Liver (tissue), 8 donors: ENCODE measurements at regions not wholly inside any gene's neighbourhood (a gene's known extent, or its start where the extent isn't known, plus 50 kb on each side); places are given as distances from the start of the nearest gene placed in this dataset.

Experiments
- DNase-seq: peaks from one replicate; pipeline ENCODE4 v3.0.0-alpha.2; 2017; ENCODE audit warnings: low spot score
- H3K27ac ChIP-seq, 2 donors: one replicate each; pipeline ENCODE4 v1.7.0; 2013; ENCODE audit warnings: inconsistent platforms in 2 of 2, low read length in 2 of 2, control low read depth in 1 of 2, low read depth in 1 of 2, mild to moderate bottlenecking in 1 of 2
- H3K27me3 ChIP-seq, 4 donors: one replicate each; pipeline versions ENCODE4 v1.6.1 to v1.7.0; 2013; ENCODE audit warnings: low read length in 3 of 4, inconsistent platforms in 1 of 4, mild to moderate bottlenecking in 1 of 4, moderate library complexity in 1 of 4; ENCODE audit not compliant: control insufficient read depth in 4 of 4, insufficient read depth in 4 of 4
- H3K36me3 ChIP-seq, 4 donors: one replicate each; pipeline versions ENCODE4 v1.6.1 to v1.7.0; 2013; ENCODE audit warnings: low read length in 3 of 4, mild to moderate bottlenecking in 3 of 4, low read depth in 1 of 4, moderate library complexity in 1 of 4; ENCODE audit not compliant: control insufficient read depth in 4 of 4, insufficient read depth in 3 of 4
- H3K4me1 ChIP-seq, 4 donors: one replicate each; pipeline versions ENCODE4 v1.6.1 to v1.7.0; 2013; ENCODE audit warnings: low read length in 3 of 4, mild to moderate bottlenecking in 3 of 4, moderate library complexity in 1 of 4; ENCODE audit not compliant: control insufficient read depth in 4 of 4, insufficient read depth in 4 of 4
- H3K4me3 ChIP-seq, 3 donors: one replicate each; pipeline versions ENCODE4 v1.6.1 to v1.7.0; 2013; ENCODE audit warnings: low read length in 3 of 3, control low read depth in 1 of 3, low read depth in 1 of 3, mild to moderate bottlenecking in 1 of 3
- H3K9ac ChIP-seq, 2 donors: one replicate each; pipeline ENCODE4 v1.7.0; 2013; ENCODE audit warnings: low read length in 2 of 2, mild to moderate bottlenecking in 2 of 2, moderate library complexity in 2 of 2, control low read depth in 1 of 2, low read depth in 1 of 2
- H3K9me3 ChIP-seq, 4 donors: one replicate each; pipeline versions ENCODE4 v1.6.1 to v1.7.0; 2013; ENCODE audit warnings: low read length in 3 of 4; ENCODE audit not compliant: control insufficient read depth in 4 of 4
- FOXA2 ChIP-seq: IDR thresholded peaks from 2 replicates; pipeline ENCODE4 v1.6.1; 2016; ENCODE audit warnings: antibody characterized with exemption
- GABPA ChIP-seq, 2 donors: IDR thresholded peaks in 1 of 2; conservative IDR thresholded peaks in 1 of 2; 2 replicates each; pipeline ENCODE4 v1.6.1; 2016; ENCODE audit warnings: antibody characterized with exemption in 2 of 2, mild to moderate bottlenecking in 1 of 2, moderate library complexity in 1 of 2
- HNF4A ChIP-seq, 2 donors: conservative IDR thresholded peaks; 2 replicates each; pipeline ENCODE4 v1.6.1; 2016; ENCODE audit warnings: antibody characterized with exemption in 2 of 2, mild to moderate bottlenecking in 2 of 2
- HNF4G ChIP-seq: IDR thresholded peaks from 2 replicates; pipeline ENCODE4 v1.6.1; 2016; ENCODE audit warnings: antibody characterized with exemption
- NR2F2 ChIP-seq: IDR thresholded peaks from 2 replicates; pipeline ENCODE4 v1.6.1; 2016; ENCODE audit warnings: antibody characterized with exemption
- SP1 ChIP-seq: IDR thresholded peaks from 2 replicates; pipeline ENCODE4 v1.6.1; 2018; ENCODE audit warnings: antibody characterized with exemption, mild to moderate bottlenecking
- TAF1 ChIP-seq: conservative IDR thresholded peaks from 2 replicates; pipeline ENCODE4 v1.6.1; 2016; ENCODE audit warnings: antibody characterized with exemption, mild to moderate bottlenecking
- YY1 ChIP-seq: IDR thresholded peaks from 2 replicates; pipeline ENCODE4 v1.6.1; 2016; ENCODE audit warnings: antibody characterized with exemption, mild to moderate bottlenecking
- WGBS: extraction: QIAGEN DNeasy Blood & Tissue Kit; methylation state at CpG from one replicate; pipeline ENCODE4 v1.1.7; 2013; 5-methylcytosine and 5-hydroxymethylcytosine counted together
- TF ChIP-seq, protein P1 (sequence below): IDR thresholded peaks from 2 replicates; pipeline ENCODE4 v1.6.1; 2016; ENCODE audit warnings: antibody characterized with exemption
- TF ChIP-seq, protein P2 (sequence below): IDR thresholded peaks from 2 replicates; pipeline ENCODE4 v1.6.1; 2016; ENCODE audit warnings: antibody characterized with exemption
- TF ChIP-seq, protein P3 (sequence below): fragments of 150-350 bp; IDR thresholded peaks from 2 replicates; pipeline ENCODE4 v1.5.1; 2017; ENCODE audit warnings: improper control_type of control experiment, low read depth, low read length; ENCODE audit not compliant: missing input control
- TF ChIP-seq, protein P4 (sequence below): IDR thresholded peaks from 2 replicates; pipeline ENCODE4 v1.6.1; 2016; ENCODE audit warnings: antibody characterized with exemption, mild to moderate bottlenecking
- TF ChIP-seq, protein P5 (sequence below): IDR thresholded peaks from 2 replicates; pipeline ENCODE4 v1.6.1; 2016; ENCODE audit warnings: antibody characterized with exemption
- donor health status: healthy.
- donor health status: healthy.
- donor health status: healthy.
- donor health status: healthy.
- donor health status: healthy.

DNA sequence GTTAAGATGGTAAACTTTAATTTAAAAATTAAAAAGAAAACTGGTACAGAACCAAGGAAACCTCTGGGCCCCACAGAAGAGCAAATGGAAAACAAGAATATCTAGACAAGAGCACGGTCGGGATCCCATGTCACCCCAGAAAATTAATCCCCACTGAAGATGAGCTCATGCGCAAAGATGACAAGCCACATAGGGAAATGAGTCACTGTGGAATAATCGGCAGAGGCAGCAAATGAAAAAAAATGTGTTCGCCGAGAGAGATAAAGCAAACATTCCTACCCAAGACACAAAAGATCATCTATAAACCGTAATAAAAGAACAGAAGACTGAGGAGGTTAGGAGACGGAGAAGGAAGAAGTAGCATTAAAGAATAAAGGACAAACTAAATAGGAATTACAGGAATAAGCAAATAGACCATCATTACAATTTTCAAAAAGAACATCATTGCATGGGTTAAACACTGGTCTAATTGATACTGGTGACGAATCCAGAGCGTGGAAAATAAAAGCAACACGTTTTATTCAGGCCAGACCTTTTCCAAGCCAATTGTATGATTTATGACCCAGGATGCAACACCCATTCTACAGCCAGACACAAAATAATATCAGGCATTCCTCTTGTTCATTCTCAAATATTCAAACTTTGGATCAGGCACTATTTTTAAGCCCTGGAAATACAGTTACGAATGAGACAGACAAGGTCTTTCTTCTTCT is 138.0 kb upstream of the ARID1B start:
- Histone ChIP-seq H3K4me1 (peaks cover 0 to 3% (median 0%) of the 10 kb centered on the region in 4 donors), H3K27ac (no peak overlapping the region), H3K9me3 (peaks cover 0 to 4% (median 3%) of the 10 kb centered on the region in 4 donors), H3K27me3 (no peaks in the 10 kb centered on the region), H3K36me3 (peaks cover 0 to 1% (median 0%) of the 10 kb centered on the region in 4 donors), H3K9ac (no peak overlapping the region), H3K4me3 (no peak overlapping the region)
- 95% methylated on average over 12 of the region's 12 CpGs for WGBS
- no peak for DNase-seq
- TF ChIP-seq HNF4A (conservative IDR thresholded peaks at IDR 0.05) (no peak), TAF1 (no peak), HNF4G (no peak), YY1 (no peak), FOXA2 (no peak), SP1 (no peak), NR2F2 (no peak), GABPA (IDR thresholded peaks at IDR 0.05 in 1 of 2, conservative IDR thresholded peaks at IDR 0.05 in 1 of 2) (no peak)
- TF ChIP-seq, protein P1, sequence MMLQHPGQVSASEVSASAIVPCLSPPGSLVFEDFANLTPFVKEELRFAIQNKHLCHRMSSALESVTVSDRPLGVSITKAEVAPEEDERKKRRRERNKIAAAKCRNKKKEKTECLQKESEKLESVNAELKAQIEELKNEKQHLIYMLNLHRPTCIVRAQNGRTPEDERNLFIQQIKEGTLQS: no peak
- TF ChIP-seq, protein P2, sequence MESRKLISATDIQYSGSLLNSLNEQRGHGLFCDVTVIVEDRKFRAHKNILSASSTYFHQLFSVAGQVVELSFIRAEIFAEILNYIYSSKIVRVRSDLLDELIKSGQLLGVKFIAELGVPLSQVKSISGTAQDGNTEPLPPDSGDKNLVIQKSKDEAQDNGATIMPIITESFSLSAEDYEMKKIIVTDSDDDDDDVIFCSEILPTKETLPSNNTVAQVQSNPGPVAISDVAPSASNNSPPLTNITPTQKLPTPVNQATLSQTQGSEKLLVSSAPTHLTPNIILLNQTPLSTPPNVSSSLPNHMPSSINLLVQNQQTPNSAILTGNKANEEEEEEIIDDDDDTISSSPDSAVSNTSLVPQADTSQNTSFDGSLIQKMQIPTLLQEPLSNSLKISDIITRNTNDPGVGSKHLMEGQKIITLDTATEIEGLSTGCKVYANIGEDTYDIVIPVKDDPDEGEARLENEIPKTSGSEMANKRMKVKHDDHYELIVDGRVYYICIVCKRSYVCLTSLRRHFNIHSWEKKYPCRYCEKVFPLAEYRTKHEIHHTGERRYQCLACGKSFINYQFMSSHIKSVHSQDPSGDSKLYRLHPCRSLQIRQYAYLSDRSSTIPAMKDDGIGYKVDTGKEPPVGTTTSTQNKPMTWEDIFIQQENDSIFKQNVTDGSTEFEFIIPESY: no peak
- TF ChIP-seq, protein P3, sequence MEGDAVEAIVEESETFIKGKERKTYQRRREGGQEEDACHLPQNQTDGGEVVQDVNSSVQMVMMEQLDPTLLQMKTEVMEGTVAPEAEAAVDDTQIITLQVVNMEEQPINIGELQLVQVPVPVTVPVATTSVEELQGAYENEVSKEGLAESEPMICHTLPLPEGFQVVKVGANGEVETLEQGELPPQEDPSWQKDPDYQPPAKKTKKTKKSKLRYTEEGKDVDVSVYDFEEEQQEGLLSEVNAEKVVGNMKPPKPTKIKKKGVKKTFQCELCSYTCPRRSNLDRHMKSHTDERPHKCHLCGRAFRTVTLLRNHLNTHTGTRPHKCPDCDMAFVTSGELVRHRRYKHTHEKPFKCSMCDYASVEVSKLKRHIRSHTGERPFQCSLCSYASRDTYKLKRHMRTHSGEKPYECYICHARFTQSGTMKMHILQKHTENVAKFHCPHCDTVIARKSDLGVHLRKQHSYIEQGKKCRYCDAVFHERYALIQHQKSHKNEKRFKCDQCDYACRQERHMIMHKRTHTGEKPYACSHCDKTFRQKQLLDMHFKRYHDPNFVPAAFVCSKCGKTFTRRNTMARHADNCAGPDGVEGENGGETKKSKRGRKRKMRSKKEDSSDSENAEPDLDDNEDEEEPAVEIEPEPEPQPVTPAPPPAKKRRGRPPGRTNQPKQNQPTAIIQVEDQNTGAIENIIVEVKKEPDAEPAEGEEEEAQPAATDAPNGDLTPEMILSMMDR: no peak
- TF ChIP-seq, protein P4, sequence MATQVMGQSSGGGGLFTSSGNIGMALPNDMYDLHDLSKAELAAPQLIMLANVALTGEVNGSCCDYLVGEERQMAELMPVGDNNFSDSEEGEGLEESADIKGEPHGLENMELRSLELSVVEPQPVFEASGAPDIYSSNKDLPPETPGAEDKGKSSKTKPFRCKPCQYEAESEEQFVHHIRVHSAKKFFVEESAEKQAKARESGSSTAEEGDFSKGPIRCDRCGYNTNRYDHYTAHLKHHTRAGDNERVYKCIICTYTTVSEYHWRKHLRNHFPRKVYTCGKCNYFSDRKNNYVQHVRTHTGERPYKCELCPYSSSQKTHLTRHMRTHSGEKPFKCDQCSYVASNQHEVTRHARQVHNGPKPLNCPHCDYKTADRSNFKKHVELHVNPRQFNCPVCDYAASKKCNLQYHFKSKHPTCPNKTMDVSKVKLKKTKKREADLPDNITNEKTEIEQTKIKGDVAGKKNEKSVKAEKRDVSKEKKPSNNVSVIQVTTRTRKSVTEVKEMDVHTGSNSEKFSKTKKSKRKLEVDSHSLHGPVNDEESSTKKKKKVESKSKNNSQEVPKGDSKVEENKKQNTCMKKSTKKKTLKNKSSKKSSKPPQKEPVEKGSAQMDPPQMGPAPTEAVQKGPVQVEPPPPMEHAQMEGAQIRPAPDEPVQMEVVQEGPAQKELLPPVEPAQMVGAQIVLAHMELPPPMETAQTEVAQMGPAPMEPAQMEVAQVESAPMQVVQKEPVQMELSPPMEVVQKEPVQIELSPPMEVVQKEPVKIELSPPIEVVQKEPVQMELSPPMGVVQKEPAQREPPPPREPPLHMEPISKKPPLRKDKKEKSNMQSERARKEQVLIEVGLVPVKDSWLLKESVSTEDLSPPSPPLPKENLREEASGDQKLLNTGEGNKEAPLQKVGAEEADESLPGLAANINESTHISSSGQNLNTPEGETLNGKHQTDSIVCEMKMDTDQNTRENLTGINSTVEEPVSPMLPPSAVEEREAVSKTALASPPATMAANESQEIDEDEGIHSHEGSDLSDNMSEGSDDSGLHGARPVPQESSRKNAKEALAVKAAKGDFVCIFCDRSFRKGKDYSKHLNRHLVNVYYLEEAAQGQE: no peak
- TF ChIP-seq, protein P5, sequence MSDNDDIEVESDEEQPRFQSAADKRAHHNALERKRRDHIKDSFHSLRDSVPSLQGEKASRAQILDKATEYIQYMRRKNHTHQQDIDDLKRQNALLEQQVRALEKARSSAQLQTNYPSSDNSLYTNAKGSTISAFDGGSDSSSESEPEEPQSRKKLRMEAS: no peak

DNA sequence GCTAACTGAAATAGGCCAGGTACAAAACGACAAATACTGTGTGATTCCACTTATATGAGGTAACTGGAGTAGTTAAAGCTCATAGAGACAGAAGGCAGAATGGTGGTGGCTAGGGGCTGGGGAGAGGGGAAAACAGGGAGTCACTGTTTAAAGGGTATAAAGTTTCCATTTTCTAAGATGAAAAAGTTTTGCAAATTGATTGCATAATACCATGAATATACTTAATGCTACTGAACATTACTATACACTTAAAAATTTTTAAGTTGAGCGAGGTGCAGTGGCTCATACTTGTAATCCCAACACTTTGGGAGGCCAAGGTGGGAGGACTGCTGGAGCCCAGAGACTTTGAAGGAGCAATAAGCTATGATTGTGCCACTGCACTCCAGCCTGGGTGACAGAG is 138.6 kb upstream of the ARID1B start:
- H3K27ac ChIP-seq: no peak overlapping the region
- H3K4me3 ChIP-seq: no peak overlapping the region
- no peaks in the 10 kb centered on the region for H3K27me3 ChIP-seq
- H3K9ac ChIP-seq: no peak overlapping the region
- TF ChIP-seq, protein P3: no peak
- TF ChIP-seq, protein P4: no peak
- WGBS: 87% methylated on average over 2 of the region's 2 CpGs
- peaks cover 0 to 4% (median 3%) of the 10 kb centered on the region in 4 donors for H3K9me3 ChIP-seq
- H3K36me3 ChIP-seq: peaks cover 0 to 1% (median 0%) of the 10 kb centered on the region in 4 donors
- H3K4me1 ChIP-seq: peaks cover 0 to 3% (median 0%) of the 10 kb centered on the region in 4 donors
- DNase-seq: no peak
